Right lobe of liver (tissue), 6 donors: ENCODE measurements at regions not wholly inside any gene's neighbourhood (a gene's known extent, or its start where the extent isn't known, plus 50 kb on each side); places are given as distances from the start of the nearest gene placed in this dataset.

Experiments
- ATAC-seq, 4 donors: fragments of 200-7000 bp; cut with Tn5 transposase; one replicate each; pipeline ENCODE4 v1.9.1; 2020; ENCODE audit warnings: mild to moderate bottlenecking in 4 of 4, moderate library complexity in 4 of 4
- DNase-seq, 3 donors: peaks; one replicate each; pipeline ENCODE4 v3.0.0-alpha.2; 2020
- H3K27ac ChIP-seq, 3 donors: fragments of 200-600 bp; one replicate each; pipeline ENCODE4 v1.8.0; 2022
- H3K27me3 ChIP-seq, 2 donors: fragments of 200-600 bp; one replicate each; pipeline ENCODE4 v1.8.0; 2022
- H3K36me3 ChIP-seq, 4 donors: fragments of 200-600 bp; sonication (generic) in 1 of 4; one replicate each; pipeline versions ENCODE4 v1.5.1 to v1.8.0; 2017 to 2022; ENCODE audit warnings: control low read depth in 1 of 4
- H3K4me1 ChIP-seq, 4 donors: fragments of 200-600 bp; sonication (generic) in 1 of 4; one replicate each; pipeline versions ENCODE4 v1.5.1 to v1.8.0; 2017 to 2022; ENCODE audit warnings: control low read depth in 1 of 4
- H3K4me3 ChIP-seq, 3 donors: fragments of 200-600 bp; one replicate each; pipeline ENCODE4 v1.8.0; 2022
- H3K9me3 ChIP-seq, 4 donors: fragments of 200-600 bp; sonication (generic) in 1 of 4; one replicate each; pipeline versions ENCODE4 v1.5.1 to v1.8.0; 2017 to 2022; ENCODE audit warnings: control low read depth in 1 of 4
- CTCF ChIP-seq, 4 donors: fragments of 200-600 bp in 3 of 4; fragments of 450-650 bp in 1 of 4; IDR thresholded peaks; one replicate each; pipeline versions ENCODE4 v1.5.1 to v1.8.0; 2016 to 2022; ENCODE audit warnings: antibody characterized with exemption in 4 of 4, mild to moderate bottlenecking in 2 of 4
- POLR2A ChIP-seq: fragments of 450-650 bp; IDR thresholded peaks from one replicate; pipeline ENCODE4 v1.6.1; 2017; ENCODE audit warnings: antibody characterized with exemption, mild to moderate bottlenecking
- WGBS: methylation state at CpG from one replicate; pipeline ENCODE4 v1.1.6; 2018; ENCODE audit warnings: low coverage, low lambda C conversion rate; ENCODE audit not compliant: insufficient coverage; ENCODE audit errors: missing lambda C conversion rate; 5-methylcytosine and 5-hydroxymethylcytosine counted together
- intact Hi-C, 2 donors: fragments of 100-400 bp; cut with DNase I; formaldehyde crosslinking; loops; one replicate each; pipeline versions ENCODE4 v1.11.2 to v1.14.1; 2022
- donor health status: DM: no; HTN: yes; CAD: no.
- donor health status: DM: no; HTN: no; CAD: no.
- donor health status: DM: no; HTN: no; CAD: no.
- donor health status: DM: no; HTN: yes; CAD: no.
- donor health status: DM: no; HTN: yes; CAD: no.

GRCh38 chr9:105098370-105098769, 146.1 kb upstream of the SLC44A1 start:
- no peak for ATAC-seq
- Histone ChIP-seq H3K9me3 (no peaks in the 10 kb centered on the region), H3K27ac (no peak overlapping the region), H3K27me3 (no peaks in the 10 kb centered on the region), H3K36me3 (no peaks in the 10 kb centered on the region), H3K4me1 (no peaks in the 10 kb centered on the region), H3K4me3 (no peak overlapping the region)
- DNase-seq, result no peak
- TF ChIP-seq POLR2A (no peak), CTCF (IDR thresholded peaks at IDR 0.05) (no peak)
- intact Hi-C loops, result no loop called here
- 59% methylated on average over 2 of the region's 2 CpGs for WGBS

- TF ChIP-seq POLR2A (no peak), CTCF (IDR thresholded peaks at IDR 0.05) (no peak)
- Histone ChIP-seq H3K27ac (no peak overlapping the region), H3K9me3 (no peaks in the 10 kb centered on the region), H3K4me3 (no peak overlapping the region), H3K27me3 (no peaks in the 10 kb centered on the region), H3K4me1 (no peaks in the 10 kb centered on the region), H3K36me3 (no peaks in the 10 kb centered on the region)
- intact Hi-C loops, result no loop called here
- WGBS, result 68% methylated on average over 3 of the region's 3 CpGs
- DNase-seq (no peak), ATAC-seq (peak in 1 of 4 donors; percentile 14)
Observed at GRCh38 chr9:105103776-105104175, 140.7 kb upstream of the SLC44A1 start.

- Histone ChIP-seq H3K4me3 (no peak overlapping the region), H3K9me3 (no peaks in the 10 kb centered on the region), H3K27me3 (no peaks in the 10 kb centered on the region), H3K27ac (no peak overlapping the region), H3K4me1 (peaks cover 0 to 22% (median 10%) of the 10 kb centered on the region in 4 donors), H3K36me3 (no peaks in the 10 kb centered on the region)
- no peak for ATAC-seq
- no peak for TF ChIP-seq CTCF (IDR thresholded peaks at IDR 0.05)
- TF ChIP-seq POLR2A, result no peak
- intact Hi-C loops, result no loop called here
- 63% methylated on average over 3 of the region's 5 CpGs for WGBS
- no peak for DNase-seq
Observed at GRCh38 chr9:105114318-105114717, 130.1 kb upstream of the SLC44A1 start.

GRCh38 chr9:105114964-105115728, 129.3 kb upstream of the SLC44A1 start:
- DNase-seq (peak; percentile 51 to 62 (median 53)), ATAC-seq (peak; percentile 26 to 51 (median 40))
- TF ChIP-seq POLR2A (no peak), CTCF (IDR thresholded peaks at IDR 0.05) (no peak)
- WGBS, result 74% methylated on average over 5 of the region's 11 CpGs
- Histone ChIP-seq H3K4me3 (no peak overlapping the region), H3K4me1 (peaks cover 0 to 22% (median 10%) of the 10 kb centered on the region in 4 donors), H3K27ac (no peak overlapping the region), H3K27me3 (no peaks in the 10 kb centered on the region), H3K36me3 (no peaks in the 10 kb centered on the region), H3K9me3 (no peaks in the 10 kb centered on the region)
- intact Hi-C loops, result no loop called here
